HG03039 (cell line): ENCODE measurements at regions not wholly inside any gene's neighbourhood (a gene's known extent, or its start where the extent isn't known, plus 50 kb on each side); places are given as distances from the start of the nearest gene placed in this dataset.

Source experiments
- ATAC-seq: cut with Tn5 transposase; IDR thresholded peaks from one replicate; pipeline ENCODE4 v1.9.1; 2021; ENCODE audit warnings: mild to moderate bottlenecking, moderate library complexity; ENCODE audit not compliant: unreplicated experiment

GRCh38 chr14:101503431-101504095, 57.7 kb upstream of the DIO3 start:
- ATAC-seq: no peak

- no peak for ATAC-seq
Observed at GRCh38 chr14:101504096-101504948, 57.0 kb upstream of the DIO3 start.

DNA sequence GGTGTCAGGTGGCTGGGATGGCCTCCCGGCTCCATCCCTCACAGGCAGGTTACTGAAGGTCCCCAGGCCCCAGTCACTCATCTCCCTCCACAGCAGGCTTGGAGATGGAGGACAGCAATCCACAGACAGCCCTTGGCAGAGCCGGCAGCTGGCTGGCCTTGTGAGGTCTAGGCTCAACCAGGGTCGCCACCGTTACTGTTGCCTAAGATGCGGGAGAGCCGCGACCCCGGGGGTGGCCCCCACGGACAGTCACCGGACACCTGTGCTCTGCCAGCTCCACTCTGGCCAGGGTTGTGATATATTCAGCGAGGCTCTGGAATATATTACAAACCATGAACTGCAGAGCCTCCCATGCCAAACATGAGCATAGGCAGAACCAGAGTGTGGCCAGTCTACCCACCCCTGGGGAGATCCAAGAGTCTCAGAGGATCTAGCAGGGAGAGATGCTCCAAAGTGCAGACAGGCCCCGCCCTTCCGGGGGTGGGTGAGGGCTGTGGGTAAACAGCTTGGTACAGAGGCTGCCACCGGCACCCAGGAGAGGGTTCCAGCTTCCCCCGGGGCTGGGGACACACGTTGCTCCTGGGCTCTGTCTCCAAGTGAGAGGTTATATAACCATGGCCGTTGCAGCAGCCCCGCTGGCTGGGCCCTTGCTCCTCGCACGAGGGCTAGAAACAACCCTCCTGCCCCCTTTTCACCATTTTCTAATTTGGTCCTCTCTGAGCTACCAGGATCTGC, 55.9 kb upstream of the DIO3 start:
- ATAC-seq: no peak

GRCh38 chr14:101506211-101506925, 54.9 kb upstream of the DIO3 start:
- no peak for ATAC-seq

DNA sequence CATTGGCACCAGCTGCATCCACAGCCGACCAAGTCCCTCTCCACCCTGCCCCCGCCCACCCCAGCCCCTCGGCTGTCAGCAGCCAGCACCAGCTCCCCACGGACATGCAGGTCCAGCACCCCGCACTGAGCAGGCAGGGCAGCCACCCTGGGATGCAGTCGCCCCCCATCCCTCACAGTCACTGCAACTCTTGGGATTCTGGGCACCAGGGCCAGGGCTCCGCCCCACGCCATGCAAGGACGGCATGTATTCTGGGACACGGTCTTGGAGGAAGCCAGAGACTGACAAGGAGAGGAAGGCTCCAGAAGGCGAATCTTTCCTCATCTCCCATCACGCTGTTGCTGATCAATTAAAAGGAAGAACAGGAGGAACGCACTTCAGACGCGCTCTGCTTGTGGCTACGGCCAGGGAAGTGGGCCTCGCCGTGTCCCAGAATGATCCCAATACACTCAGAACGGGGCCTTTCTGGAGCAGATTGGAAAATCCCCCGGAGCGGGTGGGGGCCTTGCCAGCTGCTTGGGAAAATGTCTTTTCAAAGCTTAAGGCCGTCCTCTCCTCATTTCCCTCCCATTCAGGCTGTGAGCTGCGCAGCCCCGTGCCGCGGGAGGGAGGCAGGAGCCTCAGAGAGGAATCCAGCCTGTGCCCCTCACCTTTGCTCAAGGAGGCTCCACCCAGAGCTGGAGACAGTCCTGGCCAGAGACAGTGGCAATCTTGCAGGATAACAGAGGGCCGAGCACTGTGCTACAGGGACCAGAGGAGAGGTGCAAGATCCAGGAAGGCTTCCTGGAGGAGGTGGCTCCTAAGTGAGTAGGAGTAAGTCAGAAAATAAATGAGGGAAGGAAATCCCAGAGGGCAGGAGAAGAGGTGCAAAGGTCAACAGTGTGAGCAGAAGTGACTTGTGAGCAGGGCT, 54.1 kb upstream of the DIO3 start:
- no peak for ATAC-seq

DNA sequence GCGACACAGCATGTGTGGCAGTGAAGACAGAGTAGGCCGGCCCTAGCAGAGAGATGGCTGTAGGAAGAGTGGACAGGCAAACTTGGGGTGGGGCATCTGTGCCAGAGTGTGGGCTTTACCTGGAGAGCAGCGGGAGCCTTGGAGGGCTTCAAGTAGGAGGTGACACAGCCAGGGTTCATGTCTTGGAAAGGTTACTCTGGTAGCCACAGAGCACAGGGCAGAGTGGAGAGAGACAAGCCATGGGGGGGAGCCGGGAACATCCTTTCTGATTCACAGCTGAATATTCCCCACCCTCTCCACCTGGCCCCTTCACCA, 53.5 kb upstream of the DIO3 start:
- ATAC-seq: no peak

DNA sequence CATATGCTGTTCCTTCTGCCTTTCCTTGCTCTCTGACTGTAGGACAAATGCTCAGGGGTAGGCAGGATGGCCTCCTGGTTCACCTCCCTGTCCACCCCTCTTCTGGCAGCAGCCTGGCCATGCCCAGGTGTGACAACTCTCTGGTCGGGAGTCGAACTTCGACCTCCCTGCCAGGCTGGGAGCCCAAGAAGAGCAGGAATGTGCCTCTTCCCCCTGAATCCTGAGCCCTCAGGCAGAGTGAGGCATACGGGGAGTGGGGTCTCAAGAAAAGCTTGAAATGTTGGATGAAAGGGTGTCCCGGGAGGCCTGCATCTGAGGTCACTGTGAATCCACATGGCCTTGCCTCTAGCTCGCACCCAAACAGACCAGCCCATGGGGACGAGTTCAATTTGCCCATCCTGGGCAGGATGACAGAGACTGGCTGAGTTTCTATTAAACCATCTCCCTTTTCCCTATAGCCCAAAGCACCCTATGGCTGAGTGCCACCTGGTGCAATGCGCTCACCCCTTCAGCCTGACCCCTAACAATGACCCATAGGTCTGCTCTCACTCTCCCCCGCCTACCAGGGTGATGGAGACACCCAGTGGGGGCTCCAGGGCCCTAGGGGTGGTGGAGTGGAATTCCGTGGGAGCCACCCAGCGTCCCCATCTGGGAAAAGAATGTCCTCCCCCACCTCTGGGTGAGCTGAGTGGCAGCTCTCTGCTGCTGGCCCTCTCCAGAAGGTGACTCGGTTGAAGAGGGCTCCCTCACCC, 52.9 kb upstream of the DIO3 start:
- ATAC-seq: no peak

DNA sequence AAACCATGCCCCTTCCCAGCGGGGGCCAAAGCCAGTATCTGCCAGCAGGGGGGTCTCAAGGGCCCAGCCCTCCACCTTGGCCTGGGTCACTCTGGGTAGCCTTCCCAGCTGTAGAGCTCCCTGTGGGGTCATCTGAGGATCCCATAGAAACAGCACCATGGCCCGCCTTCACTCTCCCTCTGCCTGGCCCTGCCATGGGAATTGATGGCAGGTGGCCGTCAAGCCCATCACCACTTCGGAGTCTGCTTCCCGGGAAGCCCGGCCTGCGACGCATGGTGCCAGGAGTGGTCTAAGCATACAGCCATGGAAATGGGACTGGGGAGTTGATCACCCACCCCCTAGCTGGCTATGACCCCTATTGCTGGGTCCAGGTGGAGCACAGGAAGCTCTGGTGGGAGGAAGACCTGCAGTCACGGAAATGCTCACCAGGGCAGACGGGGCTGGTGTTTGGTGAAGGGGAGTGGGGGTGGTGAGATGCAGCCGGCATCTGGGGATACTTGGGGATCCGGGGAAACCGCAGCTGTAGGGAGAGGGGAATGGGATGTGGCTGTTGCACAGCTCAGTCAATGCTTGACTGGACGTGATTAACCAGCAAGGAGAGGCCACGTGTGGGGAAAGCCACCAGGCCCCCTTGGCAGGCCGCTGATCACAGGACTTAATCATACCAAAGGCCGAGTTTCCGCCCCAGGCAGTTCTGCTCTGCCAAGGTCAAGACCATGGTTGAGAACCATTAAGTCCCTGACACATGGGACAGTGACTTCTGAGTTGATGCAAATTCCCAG, 52.2 kb upstream of the DIO3 start:
- ATAC-seq: no peak

DNA sequence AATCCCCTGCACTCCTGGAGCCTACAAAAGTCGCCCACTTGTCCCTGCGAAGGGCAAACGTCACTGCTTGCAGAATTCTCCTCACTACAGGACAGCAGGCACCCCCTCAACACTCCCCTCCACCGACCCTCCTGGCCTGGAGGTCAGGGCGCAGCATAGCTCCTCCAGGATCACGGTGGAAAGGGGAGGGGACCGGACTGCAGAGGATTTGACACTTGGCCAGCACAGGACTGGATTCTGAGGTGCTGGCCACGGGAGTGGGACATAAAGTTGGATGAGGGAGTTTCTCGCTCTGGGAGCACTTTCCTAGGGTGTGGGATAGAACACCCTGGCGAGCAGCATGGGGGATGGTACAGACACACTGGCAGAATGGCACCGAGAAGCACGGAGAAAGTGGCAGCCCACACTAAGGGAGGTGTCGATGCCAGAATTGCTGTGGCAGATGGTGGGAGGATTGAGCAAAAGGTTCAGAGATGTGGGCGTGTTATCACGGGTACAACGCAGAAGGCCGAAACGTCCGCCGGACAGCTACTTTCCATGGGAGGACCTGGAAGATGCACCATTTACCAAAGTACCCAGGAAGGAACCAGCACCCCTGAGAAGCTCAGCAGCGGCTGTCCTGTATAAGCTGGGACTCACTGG, 51.4 kb upstream of the DIO3 start:
- ATAC-seq: no peak

DNA sequence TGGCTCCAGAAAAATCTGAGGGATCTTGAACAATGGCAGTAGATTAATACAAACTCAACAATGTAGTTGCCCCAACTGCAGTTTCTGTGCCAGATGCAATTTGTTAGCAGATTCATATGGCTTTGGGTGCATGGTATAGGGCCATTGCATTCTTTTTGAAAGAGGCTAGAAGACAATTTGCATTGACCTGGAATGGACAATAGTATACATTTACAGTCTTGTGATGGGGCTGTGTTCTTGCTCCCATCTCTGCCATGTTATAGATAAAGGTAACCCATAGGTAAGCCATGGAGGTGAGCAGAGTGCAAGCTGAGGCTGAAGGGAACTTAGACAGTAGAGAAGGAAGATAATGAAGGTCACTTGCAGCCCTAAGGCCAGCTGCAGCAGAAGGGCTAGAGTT, 50.1 kb upstream of the DIO3 start:
- ATAC-seq: no peak
